ENCODE measurements at regions not wholly inside any gene's neighbourhood (a gene's known extent, or its start where the extent isn't known, plus 50 kb on each side); places are given as distances from the start of the nearest gene placed in this dataset.

GRCh38 chrX:82218361-82218760 lies 1016.5 kb downstream of the SH3BGRL start:
- TF ChIP-seq YY1 (IDR thresholded peaks at IDR 0.05; ENCODE audit: low read depth) (no peak), CREB1 (IDR thresholded peaks at IDR 0.05; ENCODE audit: low read depth) (no peak), USF1 (IDR thresholded peaks at IDR 0.05) (peak; percentile 72), CEBPB (IDR thresholded peaks at IDR 0.05) (peak; percentile 68), TCF12 (IDR thresholded peaks at IDR 0.05; ENCODE audit: low read depth) (no peak), RAD21 (IDR thresholded peaks at IDR 0.05; ENCODE audit: low read depth) (peak; percentile 61; the same call in 1 of the 2 replicates)

GRCh38 chrX:82219129-82219528 lies 1017.2 kb downstream of the SH3BGRL start:
- no peak for TF ChIP-seq CEBPB (IDR thresholded peaks at IDR 0.05)
- TF ChIP-seq EGR1 (IDR thresholded peaks at IDR 0.05), result no peak
- TF ChIP-seq RAD21 (IDR thresholded peaks at IDR 0.05; ENCODE audit: low read depth), result no peak
- no peak for TF ChIP-seq CREB1 (IDR thresholded peaks at IDR 0.05; ENCODE audit: low read depth)
- no peak for TF ChIP-seq TAF1 (IDR thresholded peaks at IDR 0.05; ENCODE audit: low read depth)
- TF ChIP-seq NFIC (IDR thresholded peaks at IDR 0.05), result no peak
- no peak for TF ChIP-seq TEAD4 (IDR thresholded peaks at IDR 0.05)
- no peak for TF ChIP-seq ZBTB7A (IDR thresholded peaks at IDR 0.05; ENCODE audit: low read depth)
- TF ChIP-seq TCF12 (IDR thresholded peaks at IDR 0.05; ENCODE audit: low read depth), result no peak
- no peak for TF ChIP-seq USF1 (IDR thresholded peaks at IDR 0.05)
- no peak for TF ChIP-seq FOXM1 (IDR thresholded peaks at IDR 0.05; ENCODE audit: borderline replicate concordance, low read depth)
- no peak for TF ChIP-seq EP300 (IDR thresholded peaks at IDR 0.05; ENCODE audit: borderline replicate concordance)
- TF ChIP-seq, protein P1, sequence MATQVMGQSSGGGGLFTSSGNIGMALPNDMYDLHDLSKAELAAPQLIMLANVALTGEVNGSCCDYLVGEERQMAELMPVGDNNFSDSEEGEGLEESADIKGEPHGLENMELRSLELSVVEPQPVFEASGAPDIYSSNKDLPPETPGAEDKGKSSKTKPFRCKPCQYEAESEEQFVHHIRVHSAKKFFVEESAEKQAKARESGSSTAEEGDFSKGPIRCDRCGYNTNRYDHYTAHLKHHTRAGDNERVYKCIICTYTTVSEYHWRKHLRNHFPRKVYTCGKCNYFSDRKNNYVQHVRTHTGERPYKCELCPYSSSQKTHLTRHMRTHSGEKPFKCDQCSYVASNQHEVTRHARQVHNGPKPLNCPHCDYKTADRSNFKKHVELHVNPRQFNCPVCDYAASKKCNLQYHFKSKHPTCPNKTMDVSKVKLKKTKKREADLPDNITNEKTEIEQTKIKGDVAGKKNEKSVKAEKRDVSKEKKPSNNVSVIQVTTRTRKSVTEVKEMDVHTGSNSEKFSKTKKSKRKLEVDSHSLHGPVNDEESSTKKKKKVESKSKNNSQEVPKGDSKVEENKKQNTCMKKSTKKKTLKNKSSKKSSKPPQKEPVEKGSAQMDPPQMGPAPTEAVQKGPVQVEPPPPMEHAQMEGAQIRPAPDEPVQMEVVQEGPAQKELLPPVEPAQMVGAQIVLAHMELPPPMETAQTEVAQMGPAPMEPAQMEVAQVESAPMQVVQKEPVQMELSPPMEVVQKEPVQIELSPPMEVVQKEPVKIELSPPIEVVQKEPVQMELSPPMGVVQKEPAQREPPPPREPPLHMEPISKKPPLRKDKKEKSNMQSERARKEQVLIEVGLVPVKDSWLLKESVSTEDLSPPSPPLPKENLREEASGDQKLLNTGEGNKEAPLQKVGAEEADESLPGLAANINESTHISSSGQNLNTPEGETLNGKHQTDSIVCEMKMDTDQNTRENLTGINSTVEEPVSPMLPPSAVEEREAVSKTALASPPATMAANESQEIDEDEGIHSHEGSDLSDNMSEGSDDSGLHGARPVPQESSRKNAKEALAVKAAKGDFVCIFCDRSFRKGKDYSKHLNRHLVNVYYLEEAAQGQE (IDR thresholded peaks at IDR 0.05; ENCODE audit: low read depth), result no peak
- TF ChIP-seq, protein P2, sequence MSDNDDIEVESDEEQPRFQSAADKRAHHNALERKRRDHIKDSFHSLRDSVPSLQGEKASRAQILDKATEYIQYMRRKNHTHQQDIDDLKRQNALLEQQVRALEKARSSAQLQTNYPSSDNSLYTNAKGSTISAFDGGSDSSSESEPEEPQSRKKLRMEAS (IDR thresholded peaks at IDR 0.05), result no peak
- TF ChIP-seq YY1 (IDR thresholded peaks at IDR 0.05; ENCODE audit: low read depth), result no peak

DNA sequence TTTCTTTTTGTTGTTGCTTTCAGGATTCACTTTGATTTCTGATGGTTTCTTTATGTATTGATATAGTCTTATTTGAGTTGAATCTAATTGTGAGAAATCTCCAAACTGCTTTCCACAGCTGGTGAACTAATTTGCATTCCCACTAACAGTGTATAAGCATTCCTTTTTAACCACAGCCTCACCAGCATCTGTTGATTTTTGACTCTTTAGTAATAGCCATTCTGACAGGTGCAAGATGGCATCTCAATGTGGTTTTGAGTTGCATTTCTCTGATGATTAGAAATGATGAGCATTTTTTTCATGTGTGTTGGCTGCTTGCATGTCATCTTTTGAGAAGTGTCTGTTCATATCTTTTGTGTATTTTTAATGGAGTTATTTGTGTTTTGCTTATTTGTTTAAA lies 1023.1 kb downstream of the SH3BGRL start:
- TF ChIP-seq NFIC (IDR thresholded peaks at IDR 0.05) (no peak), YY1 (IDR thresholded peaks at IDR 0.05; ENCODE audit: low read depth) (no peak)

GRCh38 chrX:82230013-82230412 lies 1028.1 kb downstream of the SH3BGRL start:
- TF ChIP-seq RAD21 (IDR thresholded peaks at IDR 0.05; ENCODE audit: low read depth), result peak; percentile 11; the same call in 1 of the 2 replicates
- TF ChIP-seq, protein P1 (IDR thresholded peaks at IDR 0.05; ENCODE audit: low read depth), result no peak

DNA sequence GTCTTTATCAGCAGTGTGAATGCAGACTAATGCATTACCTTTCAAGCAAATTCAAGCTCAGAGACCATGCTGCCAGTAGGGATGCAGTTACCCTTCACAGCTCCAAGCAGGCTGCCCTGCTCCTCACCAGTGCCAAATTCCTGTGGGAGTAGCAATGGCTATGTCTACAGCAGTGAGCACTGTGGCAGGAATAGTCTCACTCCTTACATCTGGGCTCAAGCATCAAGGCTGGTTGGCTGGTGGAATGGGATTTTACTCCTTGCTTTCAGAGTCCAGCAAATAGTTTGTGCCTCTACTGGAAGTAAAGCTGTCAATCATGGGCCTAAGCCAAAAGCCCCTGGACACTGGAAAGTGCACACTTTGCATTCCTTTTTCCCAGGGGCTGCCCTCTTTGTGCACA lies 1030.8 kb downstream of the SH3BGRL start:
- TF ChIP-seq NFIC (IDR thresholded peaks at IDR 0.05) (no peak), TAF1 (IDR thresholded peaks at IDR 0.05; ENCODE audit: low read depth) (no peak), ZBTB7A (IDR thresholded peaks at IDR 0.05; ENCODE audit: low read depth) (no peak), USF1 (IDR thresholded peaks at IDR 0.05) (no peak), EGR1 (IDR thresholded peaks at IDR 0.05) (no peak)
- TF ChIP-seq, protein P1 (IDR thresholded peaks at IDR 0.05; ENCODE audit: low read depth), result no peak

Data from Ishikawa (cell line).